Thyroid gland (tissue), 4 donors: ENCODE measurements at regions not wholly inside any gene's neighbourhood (a gene's known extent, or its start where the extent isn't known, plus 50 kb on each side); places are given as distances from the start of the nearest gene placed in this dataset.

Source experiments
- POLR2A ChIP-seq, 2 donors: fragments of 450-650 bp; IDR thresholded peaks; one replicate each; pipeline ENCODE4 v1.6.1; 2017; ENCODE audit warnings: antibody characterized with exemption in 2 of 2, mild to moderate bottlenecking in 2 of 2, moderate library complexity in 1 of 2
- TF ChIP-seq, protein P1 (sequence below), 6 experiments: fragments of 200-600 bp in 3 of 6; fragments of 450-650 bp in 3 of 6; sonication (generic) in 3 of 6; IDR thresholded peaks; one replicate each; pipeline ENCODE4 v1.5.1; 2016 to 2019; ENCODE audit warnings: antibody characterized with exemption in 6 of 6, mild to moderate bottlenecking in 2 of 6, inconsistent platforms in 1 of 6, moderate library complexity in 1 of 6

DNA sequence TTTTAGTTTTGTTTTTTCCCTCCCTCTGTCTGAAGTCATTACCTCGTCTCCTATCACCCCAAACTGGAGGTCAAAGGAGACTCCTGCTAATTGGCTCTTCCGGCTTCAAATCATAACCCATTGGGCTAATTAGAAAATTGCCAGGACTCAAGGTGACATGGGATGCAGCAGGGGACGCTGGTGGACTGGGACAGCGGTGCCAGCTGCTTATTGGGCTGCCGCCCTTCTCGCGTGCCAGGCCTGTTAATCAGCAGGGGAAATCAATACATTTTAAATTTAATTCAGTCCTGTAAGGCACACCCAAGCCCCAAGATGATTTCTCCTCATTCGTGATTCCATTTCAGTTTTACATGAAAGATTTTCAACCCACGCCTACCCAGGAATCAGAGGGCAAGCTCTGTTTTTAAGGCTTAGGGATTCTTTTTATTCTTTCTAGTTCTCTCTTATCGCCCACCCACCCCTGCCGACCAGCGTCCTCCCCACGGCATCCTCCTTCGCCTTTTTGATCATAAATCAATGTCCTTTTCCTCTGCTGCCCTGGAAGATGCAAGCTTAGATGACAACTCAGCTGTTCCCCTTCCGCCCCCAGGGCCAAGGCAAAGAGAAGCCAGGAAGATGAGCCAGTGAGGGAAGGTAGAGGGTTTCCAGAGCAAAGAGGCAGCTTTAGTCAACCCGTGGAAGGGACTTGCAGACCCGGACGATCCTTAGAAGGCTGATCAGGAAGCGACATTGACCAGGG lies 329.6 kb downstream of the UACA start:
- TF ChIP-seq, protein P1, sequence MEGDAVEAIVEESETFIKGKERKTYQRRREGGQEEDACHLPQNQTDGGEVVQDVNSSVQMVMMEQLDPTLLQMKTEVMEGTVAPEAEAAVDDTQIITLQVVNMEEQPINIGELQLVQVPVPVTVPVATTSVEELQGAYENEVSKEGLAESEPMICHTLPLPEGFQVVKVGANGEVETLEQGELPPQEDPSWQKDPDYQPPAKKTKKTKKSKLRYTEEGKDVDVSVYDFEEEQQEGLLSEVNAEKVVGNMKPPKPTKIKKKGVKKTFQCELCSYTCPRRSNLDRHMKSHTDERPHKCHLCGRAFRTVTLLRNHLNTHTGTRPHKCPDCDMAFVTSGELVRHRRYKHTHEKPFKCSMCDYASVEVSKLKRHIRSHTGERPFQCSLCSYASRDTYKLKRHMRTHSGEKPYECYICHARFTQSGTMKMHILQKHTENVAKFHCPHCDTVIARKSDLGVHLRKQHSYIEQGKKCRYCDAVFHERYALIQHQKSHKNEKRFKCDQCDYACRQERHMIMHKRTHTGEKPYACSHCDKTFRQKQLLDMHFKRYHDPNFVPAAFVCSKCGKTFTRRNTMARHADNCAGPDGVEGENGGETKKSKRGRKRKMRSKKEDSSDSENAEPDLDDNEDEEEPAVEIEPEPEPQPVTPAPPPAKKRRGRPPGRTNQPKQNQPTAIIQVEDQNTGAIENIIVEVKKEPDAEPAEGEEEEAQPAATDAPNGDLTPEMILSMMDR (IDR thresholded peaks at IDR 0.05), result no peak
- no peak for TF ChIP-seq POLR2A (IDR thresholded peaks at IDR 0.05)
